OCI-LY1 (cell line): ENCODE measurements at regions not wholly inside any gene's neighbourhood (a gene's known extent, or its start where the extent isn't known, plus 50 kb on each side); places are given as distances from the start of the nearest gene placed in this dataset.

Experiments
- CTCF ChIP-seq: fragments of 200-600 bp; sonication (generic), shearing (Covaris generic); IDR thresholded peaks from 2 replicates; pipeline ENCODE4 v1.5.1; 2017; ENCODE audit warnings: mild to moderate bottlenecking, antibody characterized with exemption, low read length, moderate library complexity, mixed read lengths
- EZH2 ChIP-seq: fragments of 200-600 bp; sonication (generic), shearing (Covaris generic); IDR thresholded peaks from 2 replicates; pipeline ENCODE4 v1.8.0; 2017; ENCODE audit warnings: borderline replicate concordance, mixed run types, mild to moderate bottlenecking, antibody characterized with exemption, low read length, moderate library complexity, mixed read lengths

- TF ChIP-seq CTCF = no peak
- no peak for TF ChIP-seq EZH2
Observed at GRCh38 chr18:78517328-78517727, 462.3 kb upstream of the SALL3 start.
